GM18861 (cell line): ENCODE measurements at regions not wholly inside any gene's neighbourhood (a gene's known extent, or its start where the extent isn't known, plus 50 kb on each side); places are given as distances from the start of the nearest gene placed in this dataset.

Experiments
- ATAC-seq: cut with Tn5 transposase; IDR thresholded peaks from one replicate; pipeline ENCODE4 v1.9.1; 2021; ENCODE audit not compliant: unreplicated experiment

DNA sequence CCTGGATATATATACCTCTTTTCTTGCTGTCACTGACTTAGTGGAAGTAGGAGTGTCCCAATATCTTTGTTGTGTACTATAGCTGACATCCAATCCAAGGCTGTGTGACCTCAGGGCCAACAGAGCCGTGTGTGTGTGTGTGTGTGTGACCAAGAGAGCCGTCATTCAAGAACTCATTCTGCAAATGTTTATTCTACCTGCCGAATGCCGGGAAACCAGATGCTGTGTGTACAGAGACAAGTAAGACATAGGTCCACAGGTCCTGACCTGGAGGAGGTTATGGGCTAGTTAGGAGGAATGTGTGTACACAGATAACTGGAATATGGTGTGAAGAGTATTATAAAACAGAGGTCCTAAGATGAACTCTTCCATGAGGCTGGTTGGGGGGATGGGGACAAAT, 190.0 kb downstream of the DHX35 start:
- ATAC-seq, result no peak

- ATAC-seq, result no peak
Observed at GRCh38 chr20:39150501-39150900, 188.4 kb downstream of the DHX35 start.

GRCh38 chr20:39146394-39146793, 184.2 kb downstream of the DHX35 start:
- no peak for ATAC-seq

- no peak for ATAC-seq
Observed at GRCh38 chr20:39145921-39146320, 183.8 kb downstream of the DHX35 start.

DNA sequence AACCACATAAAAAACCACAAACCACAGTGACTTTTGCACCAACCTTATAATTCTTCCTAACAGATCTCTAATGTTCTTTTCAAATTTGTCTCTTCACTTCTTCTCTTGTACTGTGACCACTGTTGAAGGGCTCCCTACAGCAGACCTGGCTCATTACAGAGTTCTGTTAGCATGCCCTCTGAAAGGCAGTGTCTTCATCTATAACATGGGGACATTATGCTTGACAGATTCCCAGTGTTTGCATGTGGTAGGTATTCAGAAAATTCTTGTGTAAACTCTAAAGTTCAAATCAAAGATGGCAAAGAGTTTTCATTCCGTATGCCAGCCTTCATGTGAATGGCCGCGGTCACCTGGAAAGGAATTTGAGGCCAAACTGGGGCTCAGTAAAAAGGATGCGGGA, 182.6 kb downstream of the DHX35 start:
- ATAC-seq, result no peak

- ATAC-seq, result no peak
Observed at GRCh38 chr20:39142407-39143096, 180.4 kb downstream of the DHX35 start.

DNA sequence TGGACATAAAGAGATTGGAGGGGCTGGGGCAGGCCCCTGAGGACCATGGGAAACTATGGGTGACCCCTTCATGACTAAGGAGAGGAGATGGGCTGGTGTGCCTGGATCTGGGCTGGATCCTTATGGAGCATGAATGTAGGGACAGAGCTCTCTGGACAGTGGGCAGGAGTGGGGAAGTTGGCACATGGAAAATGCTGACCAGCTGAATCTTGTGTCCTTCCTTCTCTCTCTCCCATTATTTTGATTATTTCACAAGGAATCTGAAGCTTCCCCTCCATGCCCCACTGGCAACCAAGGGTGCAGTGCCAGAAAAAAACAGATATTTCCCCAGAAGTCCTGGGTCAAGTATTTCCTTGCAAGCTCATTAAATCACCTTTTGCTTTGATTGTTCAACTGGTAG, 175.2 kb downstream of the DHX35 start:
- ATAC-seq, result no peak

DNA sequence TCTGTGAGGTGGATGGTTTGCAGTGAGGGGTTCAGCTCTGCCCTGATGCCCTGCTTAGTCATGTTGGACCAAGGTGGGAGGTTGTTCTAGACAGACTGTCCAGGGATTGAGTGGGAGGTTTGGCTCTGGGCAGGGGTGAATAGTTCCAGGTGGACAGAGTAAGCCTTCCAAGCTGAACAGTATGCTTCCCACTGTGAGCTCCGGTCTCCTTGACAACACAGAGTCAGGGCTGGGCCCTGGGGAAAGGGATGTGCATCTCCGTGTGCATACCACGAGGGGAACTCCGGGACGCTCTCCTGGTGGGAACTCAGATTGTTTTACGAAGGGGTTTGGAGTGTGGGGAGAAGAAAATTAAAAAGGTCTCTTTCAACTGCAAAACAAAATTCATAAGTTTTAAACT, 174.7 kb downstream of the DHX35 start:
- ATAC-seq, result no peak

GRCh38 chr20:39135885-39136544, 173.9 kb downstream of the DHX35 start:
- ATAC-seq, result no peak

- ATAC-seq, result no peak
Observed at GRCh38 chr20:39133201-39133600, 171.1 kb downstream of the DHX35 start.

DNA sequence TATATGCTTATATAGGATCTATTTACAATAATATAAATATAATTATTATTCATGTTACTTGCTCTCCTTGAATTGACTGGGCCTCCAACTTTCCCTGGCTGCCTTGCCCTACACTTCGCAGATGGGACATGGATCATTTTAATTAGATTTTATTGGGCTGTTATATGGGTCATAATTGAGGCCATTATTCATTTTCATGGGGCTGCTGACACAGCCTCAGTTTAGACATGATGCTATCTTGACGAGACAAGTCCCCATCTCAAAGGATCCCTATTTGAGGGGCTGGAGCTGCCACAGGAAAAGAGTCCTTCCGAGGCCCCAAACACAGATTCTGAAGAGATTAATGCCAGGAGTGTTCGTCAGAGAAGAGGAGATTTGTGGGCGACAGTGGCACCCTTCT, 170.4 kb downstream of the DHX35 start:
- ATAC-seq, result no peak

- ATAC-seq, result no peak
Observed at GRCh38 chr20:39132093-39132492, 169.9 kb downstream of the DHX35 start.

DNA sequence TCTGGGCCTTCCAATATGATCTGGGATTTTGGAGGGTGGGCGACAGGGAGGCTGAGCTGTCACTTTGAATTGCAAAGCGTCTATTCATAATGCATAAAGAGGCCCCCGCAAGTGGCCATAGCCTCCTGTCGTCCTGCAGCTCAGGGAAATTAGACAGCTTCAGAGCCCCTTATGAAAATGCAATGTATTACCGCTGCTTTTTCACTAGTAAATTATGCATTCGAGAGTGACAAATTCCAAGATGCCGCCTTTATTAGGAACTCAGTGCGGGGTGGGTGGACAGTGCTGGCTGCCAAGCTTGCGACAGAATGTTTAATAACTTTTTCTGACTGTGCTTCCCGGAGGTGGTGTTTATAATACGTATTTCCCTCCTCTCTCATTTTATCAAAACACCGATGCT, 168.5 kb downstream of the DHX35 start:
- no peak for ATAC-seq

- no peak for ATAC-seq
Observed at GRCh38 chr20:39129523-39129922, 167.4 kb downstream of the DHX35 start.

GRCh38 chr20:39124064-39124463, 161.9 kb downstream of the DHX35 start:
- no peak for ATAC-seq

DNA sequence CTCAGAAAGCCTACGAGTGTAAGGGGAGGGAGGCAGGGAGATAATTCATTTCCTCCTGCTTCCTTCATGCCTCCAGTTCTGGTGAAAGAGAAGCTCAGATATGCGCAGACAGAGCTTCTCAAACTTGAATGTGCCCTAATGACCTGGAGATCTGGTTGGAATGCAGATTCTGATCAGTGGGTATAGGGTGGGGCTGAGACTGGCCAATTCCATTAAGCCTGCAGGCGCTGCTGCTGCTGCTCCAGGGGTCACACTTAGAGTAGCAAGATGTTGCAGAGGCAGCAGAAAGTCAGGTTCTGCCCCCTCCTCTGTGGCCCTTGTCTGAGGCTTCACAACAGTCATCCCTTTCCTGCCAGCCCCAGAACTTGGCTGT, 161.0 kb downstream of the DHX35 start:
- no peak for ATAC-seq

GRCh38 chr20:39117491-39117890, 155.3 kb downstream of the DHX35 start:
- no peak for ATAC-seq

DNA sequence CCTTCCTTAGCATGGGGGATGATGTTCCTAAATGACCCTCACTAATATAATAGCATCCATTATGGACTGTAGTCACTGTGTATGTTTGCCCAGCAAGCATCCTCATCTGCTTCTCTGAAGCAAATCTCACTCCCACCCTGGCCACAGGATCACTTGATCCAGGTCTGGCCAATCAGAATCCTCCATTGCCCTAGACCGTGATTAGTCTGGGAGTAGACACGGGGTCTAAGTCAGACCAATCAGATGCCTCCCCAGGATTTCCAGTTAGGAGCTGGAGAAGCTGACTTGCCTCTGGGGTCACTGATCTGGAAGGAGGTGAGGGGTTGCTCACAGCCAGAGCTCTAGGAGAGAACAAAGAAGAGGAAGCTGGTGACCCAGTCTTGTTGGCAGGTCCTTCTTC, 153.9 kb downstream of the DHX35 start:
- no peak for ATAC-seq

DNA sequence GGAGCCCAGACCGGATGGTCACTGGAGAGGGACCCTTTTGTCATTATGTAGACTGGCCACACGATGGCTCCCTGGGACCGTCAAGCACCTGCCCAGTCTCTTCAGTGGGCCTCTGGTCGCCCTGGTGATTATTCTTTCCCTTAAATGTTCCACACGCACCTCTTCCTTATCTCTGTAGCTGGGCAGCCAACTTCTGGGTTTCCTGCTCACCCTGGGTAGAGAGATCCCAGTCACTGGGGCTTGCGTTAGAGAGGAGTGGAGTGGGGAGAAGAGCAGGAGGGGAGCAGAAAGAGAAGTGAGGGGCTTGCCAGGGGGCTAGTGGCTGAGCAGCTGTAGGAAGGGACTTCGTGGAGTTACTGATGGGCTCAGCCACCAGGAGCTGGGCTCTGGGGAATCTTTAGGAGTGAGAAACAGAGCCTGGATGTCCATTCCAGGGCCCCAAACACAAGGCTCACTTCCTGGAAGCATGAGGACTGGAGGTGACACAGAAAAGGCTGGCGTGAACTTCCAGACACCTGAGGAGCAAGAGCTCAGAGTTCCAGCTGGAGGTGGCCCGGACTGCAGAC, 150.1 kb downstream of the DHX35 start:
- no peak for ATAC-seq

DNA sequence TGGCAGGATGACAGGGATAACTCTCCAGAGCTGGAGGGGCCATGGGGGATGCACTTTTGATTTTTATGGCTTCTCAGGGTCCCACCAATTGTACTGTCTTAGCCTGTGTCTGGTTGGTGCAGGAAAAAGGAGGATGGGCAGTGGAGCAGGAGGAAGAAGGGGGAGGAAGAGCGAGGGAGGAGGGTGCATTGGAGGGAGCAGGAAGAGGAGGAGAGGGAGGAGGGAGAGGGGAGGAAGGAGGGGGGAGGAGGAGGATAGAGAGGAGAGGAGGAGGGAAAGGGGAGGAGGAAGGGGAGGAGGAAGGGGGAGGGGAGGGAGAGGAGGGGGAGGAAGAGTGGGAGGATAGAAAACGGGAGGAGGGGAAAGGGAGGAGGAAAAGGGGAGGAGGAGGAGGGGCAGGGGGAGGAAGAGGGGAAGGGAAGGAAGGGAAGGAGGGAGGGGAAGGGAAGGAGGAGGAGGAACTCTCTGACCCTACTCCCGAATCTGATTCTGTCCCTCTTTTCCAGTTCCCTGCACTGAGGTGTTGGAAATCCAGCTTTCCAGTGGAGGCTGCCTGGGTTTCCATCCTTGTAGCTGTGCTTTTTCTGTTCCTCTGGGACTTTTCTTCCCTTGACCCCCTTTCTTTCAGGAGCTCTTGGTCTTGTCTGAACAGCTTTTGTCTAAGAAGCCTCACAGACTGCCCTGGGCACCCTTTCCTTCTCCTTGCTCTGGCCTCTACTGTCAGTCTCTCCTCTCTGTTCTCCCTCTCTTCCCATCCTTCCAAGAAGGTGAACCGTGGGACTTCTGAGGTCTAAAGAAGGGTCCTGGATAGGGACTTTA, 149.4 kb downstream of the DHX35 start:
- ATAC-seq, result no peak

DNA sequence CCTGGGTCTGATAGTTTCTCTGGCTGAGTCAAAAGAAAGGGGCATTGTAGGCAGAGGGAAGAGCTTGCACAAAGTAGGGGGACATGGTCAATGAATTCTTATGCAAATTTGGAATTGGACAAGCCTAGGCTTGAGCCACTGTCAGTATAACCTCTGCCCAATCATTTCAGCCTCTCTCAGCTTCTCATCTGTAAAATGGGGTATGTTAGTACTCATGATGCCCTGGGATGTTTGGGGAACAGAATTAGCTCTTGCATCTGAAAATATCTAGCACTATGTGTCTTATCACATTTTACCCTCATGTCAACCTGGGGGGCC, 148.6 kb downstream of the DHX35 start:
- ATAC-seq, result no peak
